ENCODE measurements at regions not wholly inside any gene's neighbourhood (a gene's known extent, or its start where the extent isn't known, plus 50 kb on each side); places are given as distances from the start of the nearest gene placed in this dataset.

- TF ChIP-seq EZH2 (IDR thresholded peaks at IDR 0.05; ENCODE audit: insufficient read depth, poor library complexity, severe bottlenecking): no peak
- no peak for TF ChIP-seq EZH2phosphoT487 (IDR thresholded peaks at IDR 0.05; ENCODE audit: insufficient read depth, low read depth)
Measured at GRCh38 chr16:85324488-85324887, 212.2 kb upstream of the CIBAR2 start.
